ENCODE measurements at regions not wholly inside any gene's neighbourhood (a gene's known extent, or its start where the extent isn't known, plus 50 kb on each side); places are given as distances from the start of the nearest gene placed in this dataset.
"Not testable (repeated sequence)": the region's sequence is repeated elsewhere in the genome, so short reads cannot be mapped to it uniquely, and the experiment has no call there.

- DNase-seq (ENCODE audit: low read depth in 2 of 3, low spot score in 2 of 3), result not testable (repeated sequence)
These were observed 747.9 kb downstream of the EPHA7 start for GRCh38 chr6:92671462-92671861.

DNA sequence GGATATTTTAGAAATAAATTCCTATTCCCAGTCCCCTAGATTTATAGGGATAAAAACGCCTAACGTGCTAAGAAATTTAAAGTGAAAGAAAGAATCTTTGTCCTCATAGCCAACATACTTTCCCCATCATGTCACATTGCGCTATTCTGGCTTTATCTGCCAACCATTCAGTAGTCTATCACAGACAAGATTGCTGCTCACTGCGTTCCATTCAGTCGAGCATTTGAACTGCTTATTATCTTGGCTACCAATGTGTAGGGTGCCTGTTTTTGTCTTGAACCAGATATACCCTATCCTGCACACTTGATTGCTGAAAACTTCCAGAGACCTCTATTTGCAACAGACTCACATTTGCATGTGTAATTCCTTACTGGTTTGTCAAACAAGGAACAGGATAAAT lies 751.5 kb downstream of the EPHA7 start:
- no peak for DNase-seq (ENCODE audit: low read depth in 2 of 3, low spot score in 2 of 3)

- no peak for DNase-seq (ENCODE audit: low read depth in 2 of 3, low spot score in 2 of 3)
These were observed 770.8 kb downstream of the EPHA7 start for GRCh38 chr6:92648364-92649086.

DNA sequence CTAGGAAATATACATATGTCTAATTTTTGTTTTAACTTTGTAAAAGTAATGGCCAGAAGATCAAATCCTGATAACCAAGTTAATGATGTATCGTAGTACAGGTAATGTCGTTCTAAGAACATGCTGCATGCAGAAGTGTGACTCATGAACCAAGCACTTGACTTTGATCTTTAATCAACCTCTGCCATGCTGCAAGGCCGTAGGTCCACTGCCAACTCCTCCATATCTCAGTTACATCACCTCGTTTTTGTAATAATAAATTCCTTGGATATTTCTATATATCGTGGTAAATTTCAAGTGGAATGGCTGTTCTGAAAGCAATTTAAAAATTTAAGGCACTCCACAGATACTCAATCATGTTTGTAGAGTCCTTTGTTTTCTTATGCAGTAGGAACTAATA lies 771.7 kb downstream of the EPHA7 start:
- no peak for DNase-seq (ENCODE audit: low read depth in 2 of 3, low spot score in 2 of 3)

GRCh38 chr6:92644104-92644791 lies 775.1 kb downstream of the EPHA7 start:
- DNase-seq (ENCODE audit: low read depth in 2 of 3, low spot score in 2 of 3), result peak in 2 of 3 donors; percentile 5 to 49

GRCh38 chr6:92635553-92636153 lies 783.7 kb downstream of the EPHA7 start:
- no peak for DNase-seq (ENCODE audit: low read depth in 2 of 3, low spot score in 2 of 3)

- DNase-seq (ENCODE audit: low read depth in 2 of 3, low spot score in 2 of 3), result no peak
These were observed 784.8 kb downstream of the EPHA7 start for GRCh38 chr6:92634561-92634960.

- DNase-seq (ENCODE audit: low read depth in 2 of 3, low spot score in 2 of 3), result no peak
These were observed 795.9 kb downstream of the EPHA7 start for GRCh38 chr6:92623431-92623830.

DNA sequence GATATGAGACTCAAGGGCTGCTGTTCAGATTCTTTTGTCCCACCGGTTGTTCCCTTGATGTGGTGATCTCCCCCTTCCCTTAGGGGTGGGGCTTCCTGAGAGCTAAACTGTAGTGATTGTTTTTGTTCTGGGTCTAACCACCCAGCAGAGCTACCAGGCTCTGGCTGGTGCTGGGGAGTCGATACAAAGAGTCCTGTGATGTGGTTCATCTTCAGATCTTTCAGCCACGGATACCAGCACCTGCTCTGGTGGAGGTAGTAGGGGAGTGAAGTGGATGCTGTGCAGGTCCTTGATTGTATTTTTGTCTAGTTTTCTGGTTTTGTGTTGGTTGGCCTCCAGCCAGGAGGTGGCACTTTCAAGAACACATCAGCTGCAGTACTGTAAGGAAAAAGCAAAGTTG lies 801.6 kb downstream of the EPHA7 start:
- DNase-seq (ENCODE audit: low read depth in 2 of 3, low spot score in 2 of 3), result no peak

- no peak for DNase-seq (ENCODE audit: low read depth in 2 of 3, low spot score in 2 of 3)
These were observed 810.6 kb downstream of the EPHA7 start for GRCh38 chr6:92608751-92609150.

DNA sequence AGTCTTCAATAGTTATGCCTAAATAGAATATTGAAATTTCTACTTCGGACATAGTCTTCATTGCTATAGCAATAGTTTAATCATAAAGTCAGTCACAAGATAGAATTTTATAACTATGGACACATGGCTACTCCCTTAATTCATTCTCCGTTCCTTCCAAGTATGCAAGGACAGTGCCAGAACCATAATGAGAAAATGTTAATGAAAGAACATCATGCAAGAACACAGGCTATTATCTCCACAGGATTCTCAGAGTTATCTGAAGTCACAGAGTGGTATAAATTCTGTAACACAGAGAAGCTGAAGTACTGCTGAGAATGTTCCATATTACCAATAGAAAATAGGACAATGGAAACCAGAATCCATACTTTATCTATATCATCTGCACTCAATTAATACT lies 826.2 kb downstream of the EPHA7 start:
- DNase-seq (ENCODE audit: low read depth in 2 of 3, low spot score in 2 of 3), result no peak

GRCh38 chr6:92589996-92590395 lies 829.4 kb downstream of the EPHA7 start:
- no peak for DNase-seq (ENCODE audit: low read depth in 2 of 3, low spot score in 2 of 3)

DNA sequence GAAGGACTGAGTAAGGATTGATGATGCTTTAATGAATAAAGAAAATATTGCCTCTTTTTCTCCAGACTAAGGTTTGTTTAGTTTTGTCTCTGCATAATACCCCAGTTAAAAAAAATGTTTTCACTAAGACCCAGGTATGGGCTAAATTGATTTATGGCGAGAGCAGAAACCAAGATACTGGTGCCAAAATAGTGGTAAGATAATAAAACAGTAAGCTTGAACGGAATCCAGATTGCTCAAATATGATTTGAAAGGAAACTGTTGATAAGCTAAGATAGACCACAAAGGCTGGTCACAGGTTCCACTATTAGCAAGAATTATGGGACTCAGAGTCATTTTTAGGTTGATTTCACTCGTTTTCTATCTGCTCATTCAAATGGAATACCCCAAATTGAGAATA lies 831.2 kb downstream of the EPHA7 start:
- no peak for DNase-seq (ENCODE audit: low read depth in 2 of 3, low spot score in 2 of 3)

DNA sequence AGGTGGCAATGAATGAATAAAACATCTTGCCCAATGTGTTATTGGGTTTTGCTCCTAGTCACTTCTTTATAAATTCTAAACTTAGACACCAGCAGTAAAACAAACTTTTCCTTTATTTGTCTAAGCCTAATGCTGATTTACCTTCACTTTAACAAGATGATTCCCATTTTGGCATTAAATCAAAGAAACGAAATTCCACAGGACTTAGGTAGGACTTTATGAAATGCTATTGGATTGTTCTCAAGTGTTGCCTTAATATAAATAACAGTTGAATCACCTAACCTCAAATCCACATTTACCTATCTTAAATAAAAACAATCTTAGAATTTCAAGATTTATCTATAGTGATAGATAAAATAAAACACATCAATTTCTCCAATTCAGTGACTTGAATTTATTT lies 831.8 kb downstream of the EPHA7 start:
- DNase-seq (ENCODE audit: low read depth in 2 of 3, low spot score in 2 of 3), result no peak

- no peak for DNase-seq (ENCODE audit: low read depth in 2 of 3, low spot score in 2 of 3)
These were observed 833.0 kb downstream of the EPHA7 start for GRCh38 chr6:92586236-92586977.

DNA sequence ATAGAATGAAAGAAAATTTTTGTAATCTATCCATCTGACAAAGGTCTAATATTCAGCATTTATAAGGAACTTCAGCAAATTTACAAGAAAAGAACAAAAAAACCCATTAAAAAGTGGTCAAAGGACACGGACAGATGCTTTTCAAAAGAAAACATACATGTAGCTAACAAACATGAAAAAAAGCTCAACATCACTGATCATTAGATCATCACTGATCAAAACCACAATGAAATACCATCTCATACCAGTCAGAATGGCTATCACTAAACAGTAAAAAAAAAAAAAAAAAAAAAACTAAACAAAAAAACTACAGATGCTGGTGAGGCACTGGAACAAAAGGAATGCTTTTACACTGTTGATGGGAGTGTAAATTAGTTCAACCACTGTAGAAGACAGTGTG lies 837.1 kb downstream of the EPHA7 start:
- DNase-seq (ENCODE audit: low read depth in 2 of 3, low spot score in 2 of 3), result no peak

DNA sequence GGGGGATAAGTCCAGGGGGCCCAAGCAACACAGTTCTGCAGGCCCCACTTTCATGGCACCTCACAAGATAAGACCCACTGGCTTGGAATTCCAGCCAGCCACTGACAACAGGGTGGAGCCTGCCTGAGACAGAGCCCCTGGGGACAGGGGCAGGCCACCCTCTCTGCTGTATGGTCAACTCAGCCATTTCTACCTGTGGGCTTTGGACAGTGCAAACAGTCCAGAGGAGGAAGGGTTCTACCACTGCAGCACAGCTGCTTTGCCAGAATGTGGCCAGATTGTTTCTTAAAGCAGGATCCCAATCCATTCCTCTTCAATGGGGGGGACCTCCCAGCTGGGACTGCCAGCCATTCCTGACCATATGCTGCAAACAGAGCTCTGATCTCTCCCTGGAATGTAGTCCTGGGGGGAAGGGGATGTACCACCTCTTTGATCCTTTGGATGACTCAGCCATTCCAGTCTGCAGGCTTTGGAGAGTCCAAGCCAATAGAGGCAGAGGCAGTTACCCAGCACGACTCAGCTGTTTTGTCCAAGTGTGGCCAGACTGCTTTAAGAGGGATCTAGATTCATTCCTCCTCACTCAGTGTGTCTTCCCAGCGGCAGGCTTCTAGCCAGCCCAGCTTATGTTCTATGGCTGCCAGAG lies 842.2 kb downstream of the EPHA7 start:
- DNase-seq (ENCODE audit: low read depth in 2 of 3, low spot score in 2 of 3), result no peak

- DNase-seq (ENCODE audit: low read depth in 2 of 3, low spot score in 2 of 3), result no peak
These were observed 850.8 kb downstream of the EPHA7 start for GRCh38 chr6:92568541-92568940.

DNA sequence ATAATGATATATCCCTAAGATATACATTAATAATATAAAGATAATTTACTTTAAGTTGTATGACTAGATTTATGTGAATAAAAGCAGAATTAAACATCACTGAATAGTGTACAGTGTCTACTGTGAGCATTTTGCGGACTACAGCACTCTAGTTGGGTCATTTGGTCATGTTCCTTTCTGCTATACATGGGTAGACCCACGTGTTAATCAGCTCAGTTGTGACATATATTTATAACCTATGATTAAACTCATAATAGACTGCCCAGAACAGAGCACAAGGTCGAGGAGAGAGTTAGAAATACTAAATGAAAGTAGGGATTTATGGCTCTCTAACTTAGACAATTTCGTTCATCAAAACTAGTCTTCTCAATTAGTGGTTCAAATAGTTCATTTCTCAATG lies 852.7 kb downstream of the EPHA7 start:
- no peak for DNase-seq (ENCODE audit: low read depth in 2 of 3, low spot score in 2 of 3)

- no peak for DNase-seq (ENCODE audit: low read depth in 2 of 3, low spot score in 2 of 3)
These were observed 855.0 kb downstream of the EPHA7 start for GRCh38 chr6:92564376-92564775.

GRCh38 chr6:92559611-92560010 lies 859.7 kb downstream of the EPHA7 start:
- DNase-seq (ENCODE audit: low read depth in 2 of 3, low spot score in 2 of 3), result no peak
